ENCODE measurements at regions not wholly inside any gene's neighbourhood (a gene's known extent, or its start where the extent isn't known, plus 50 kb on each side); places are given as distances from the start of the nearest gene placed in this dataset.

GRCh38 chr2:65499216-65499615 lies 66.8 kb upstream of the SPRED2 start:
- no peak overlapping the region for H3K4me3 ChIP-seq (ENCODE audit: severe bottlenecking)
- no peaks in the 10 kb centered on the region for H3K27me3 ChIP-seq (ENCODE audit: insufficient read depth, poor library complexity, severe bottlenecking)
- no peak overlapping the region for H3K27ac ChIP-seq (ENCODE audit: poor library complexity, severe bottlenecking)
- no peaks in the 10 kb centered on the region for H3K9me3 ChIP-seq (ENCODE audit: severe bottlenecking)
- H3K36me3 ChIP-seq (ENCODE audit: low read depth) = no peaks in the 10 kb centered on the region
- ATAC-seq (ENCODE audit: low read depth) = no peak
- no peak for DNase-seq (ENCODE audit: low spot score)
- TF ChIP-seq CTCF (IDR thresholded peaks at IDR 0.05; ENCODE audit: poor library complexity, severe bottlenecking) = no peak
- H3K4me1 ChIP-seq (ENCODE audit: insufficient read depth, poor library complexity, severe bottlenecking) = no peaks in the 10 kb centered on the region

- TF ChIP-seq CTCF (IDR thresholded peaks at IDR 0.05; ENCODE audit: poor library complexity, severe bottlenecking) = no peak
- ATAC-seq (ENCODE audit: low read depth) (no peak), DNase-seq (ENCODE audit: low spot score) (no peak)
- Histone ChIP-seq H3K9me3 (ENCODE audit: severe bottlenecking) (no peaks in the 10 kb centered on the region), H3K27me3 (ENCODE audit: insufficient read depth, poor library complexity, severe bottlenecking) (no peaks in the 10 kb centered on the region), H3K36me3 (ENCODE audit: low read depth) (no peaks in the 10 kb centered on the region), H3K27ac (ENCODE audit: poor library complexity, severe bottlenecking) (no peak overlapping the region), H3K4me1 (ENCODE audit: insufficient read depth, poor library complexity, severe bottlenecking) (no peaks in the 10 kb centered on the region), H3K4me3 (ENCODE audit: severe bottlenecking) (no peak overlapping the region)
These were observed 66.0 kb upstream of the SPRED2 start for GRCh38 chr2:65498396-65498795.

- Histone ChIP-seq H3K4me1 (ENCODE audit: insufficient read depth, poor library complexity, severe bottlenecking) (no peaks in the 10 kb centered on the region), H3K27me3 (ENCODE audit: insufficient read depth, poor library complexity, severe bottlenecking) (no peaks in the 10 kb centered on the region), H3K36me3 (ENCODE audit: low read depth) (no peaks in the 10 kb centered on the region), H3K27ac (ENCODE audit: poor library complexity, severe bottlenecking) (no peak overlapping the region), H3K9me3 (ENCODE audit: severe bottlenecking) (no peaks in the 10 kb centered on the region), H3K4me3 (ENCODE audit: severe bottlenecking) (no peak overlapping the region)
- TF ChIP-seq CTCF (IDR thresholded peaks at IDR 0.05; ENCODE audit: poor library complexity, severe bottlenecking) = no peak
- DNase-seq (ENCODE audit: low spot score) (no peak), ATAC-seq (ENCODE audit: low read depth) (no peak)
These were observed 63.0 kb upstream of the SPRED2 start for GRCh38 chr2:65495251-65495877.

GRCh38 chr2:65494078-65494477 lies 61.7 kb upstream of the SPRED2 start:
- no peaks in the 10 kb centered on the region for H3K9me3 ChIP-seq (ENCODE audit: severe bottlenecking)
- no peaks in the 10 kb centered on the region for H3K27me3 ChIP-seq (ENCODE audit: insufficient read depth, poor library complexity, severe bottlenecking)
- no peak for DNase-seq (ENCODE audit: low spot score)
- H3K4me3 ChIP-seq (ENCODE audit: severe bottlenecking) = no peak overlapping the region
- H3K27ac ChIP-seq (ENCODE audit: poor library complexity, severe bottlenecking) = no peak overlapping the region
- no peaks in the 10 kb centered on the region for H3K4me1 ChIP-seq (ENCODE audit: insufficient read depth, poor library complexity, severe bottlenecking)
- no peaks in the 10 kb centered on the region for H3K36me3 ChIP-seq (ENCODE audit: low read depth)
- no peak for TF ChIP-seq CTCF (IDR thresholded peaks at IDR 0.05; ENCODE audit: poor library complexity, severe bottlenecking)
- ATAC-seq (ENCODE audit: low read depth) = no peak

GRCh38 chr2:65491381-65491905 lies 59.0 kb upstream of the SPRED2 start:
- H3K27me3 ChIP-seq (ENCODE audit: insufficient read depth, poor library complexity, severe bottlenecking) = no peaks in the 10 kb centered on the region
- no peaks in the 10 kb centered on the region for H3K36me3 ChIP-seq (ENCODE audit: low read depth)
- ATAC-seq (ENCODE audit: low read depth) (no peak; the same call in 2 of the 3 replicates), DNase-seq (ENCODE audit: low spot score) (no peak)
- no peak overlapping the region for H3K4me3 ChIP-seq (ENCODE audit: severe bottlenecking)
- no peaks in the 10 kb centered on the region for H3K9me3 ChIP-seq (ENCODE audit: severe bottlenecking)
- no peaks in the 10 kb centered on the region for H3K4me1 ChIP-seq (ENCODE audit: insufficient read depth, poor library complexity, severe bottlenecking)
- no peak for TF ChIP-seq CTCF (IDR thresholded peaks at IDR 0.05; ENCODE audit: poor library complexity, severe bottlenecking)
- no peak overlapping the region for H3K27ac ChIP-seq (ENCODE audit: poor library complexity, severe bottlenecking)

Measured in RWPE2 (cell line).